Stimulated activated CD8-positive, alpha-beta memory T cell treated with anti-CD3 and anti-CD28 coated beads, Interleukin-15, amount 100 ng/mL, for 48 hours (primary cell): ENCODE measurements at regions not wholly inside any gene's neighbourhood (a gene's known extent, or its start where the extent isn't known, plus 50 kb on each side); places are given as distances from the start of the nearest gene placed in this dataset.

Experiments used
- DNase-seq, 2 donors: peaks; one replicate each; pipeline ENCODE4 v3.0.0-alpha.2; 2020; ENCODE audit warnings: low read depth in 2 of 2

DNA sequence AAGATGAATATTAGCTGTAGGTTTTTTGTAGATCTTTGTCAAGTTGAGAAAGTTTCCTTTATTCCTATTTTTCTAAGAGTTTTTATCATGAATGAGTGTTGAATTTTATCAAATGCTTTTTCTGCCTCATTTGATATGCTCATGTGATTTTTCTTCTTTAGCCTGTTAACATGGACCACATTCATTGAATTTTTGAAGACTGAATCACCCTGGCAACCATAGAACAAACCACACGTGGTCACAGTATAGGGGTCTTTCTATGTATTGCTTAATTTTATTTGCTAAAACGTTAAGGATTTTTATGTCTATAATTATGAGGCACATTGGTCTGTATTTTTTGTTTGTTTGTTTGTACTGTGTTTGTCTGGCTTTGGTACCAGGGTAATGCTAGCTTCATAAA is 201.7 kb upstream of the CWC22 start:
- no peak for DNase-seq

DNA sequence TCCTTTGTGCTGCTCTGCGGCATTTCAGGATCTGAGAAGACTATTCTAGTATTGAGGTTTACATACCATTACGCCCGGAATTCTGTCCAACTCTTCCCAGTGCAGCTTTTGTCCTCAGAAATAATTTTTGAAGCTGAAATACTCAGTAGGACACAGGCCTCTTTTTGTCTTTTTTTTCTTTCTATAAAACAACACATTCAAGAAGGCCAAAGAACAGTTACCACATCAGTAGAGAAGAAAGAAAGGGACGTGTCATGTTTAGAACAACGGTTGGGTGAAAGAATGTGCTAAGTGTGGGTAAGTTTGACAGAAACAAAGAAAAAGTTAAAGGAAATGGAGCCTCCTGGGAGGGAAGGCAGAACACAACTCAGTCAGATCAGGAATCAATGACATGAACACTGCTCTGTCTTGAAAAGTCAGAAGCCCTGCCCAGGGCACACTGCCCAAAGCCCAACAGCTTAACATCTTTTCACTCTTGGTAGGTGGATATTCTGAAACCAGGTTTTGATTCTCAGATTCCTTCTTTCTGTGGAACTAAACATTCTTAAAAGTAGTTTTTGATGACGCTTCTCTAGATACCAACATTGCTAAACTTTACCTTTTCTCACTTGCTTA is 198.6 kb upstream of the CWC22 start:
- DNase-seq = no peak

DNA sequence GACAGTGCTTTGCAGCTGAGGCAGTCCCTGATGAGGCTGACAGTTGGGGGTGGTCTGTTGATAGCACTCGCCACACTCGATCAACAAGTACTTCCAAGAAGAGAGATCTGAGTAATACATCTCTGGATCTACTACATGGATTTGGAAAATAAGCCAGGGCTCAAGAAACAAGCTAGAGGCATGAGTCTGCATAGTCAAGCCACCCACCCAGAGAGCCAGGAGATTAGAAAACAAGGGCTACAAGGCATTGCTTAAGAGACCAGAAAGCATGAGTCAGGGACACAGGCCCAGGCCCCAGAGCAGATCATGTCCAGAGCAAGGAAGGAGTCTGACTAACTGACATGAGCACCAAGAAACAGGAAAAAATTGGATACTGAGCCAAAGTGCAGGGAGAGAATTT is 196.9 kb upstream of the CWC22 start:
- DNase-seq = no peak

DNA sequence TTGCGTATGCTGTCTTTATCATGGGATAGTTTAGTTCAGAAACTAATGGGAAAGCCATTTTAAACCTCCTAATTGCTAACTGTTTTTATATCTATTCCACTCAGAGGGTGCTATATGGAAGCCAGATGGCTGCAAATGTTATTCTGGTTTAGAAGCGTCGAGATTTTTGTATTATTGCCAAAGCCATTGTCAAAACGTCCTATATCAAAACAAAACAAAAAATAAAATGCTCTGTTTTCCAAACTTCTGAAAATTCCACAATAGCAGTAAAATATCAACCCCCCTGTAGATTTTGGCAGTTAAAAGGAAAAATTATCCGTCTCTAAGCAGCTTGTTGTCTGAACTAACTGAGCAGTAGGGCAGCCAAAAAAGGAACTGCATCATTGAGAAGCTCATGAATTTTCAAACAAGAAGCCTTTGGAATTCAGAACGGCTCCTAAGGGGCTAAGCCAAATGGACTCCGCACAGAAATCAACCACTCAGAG is 195.4 kb upstream of the CWC22 start:
- DNase-seq = no peak

DNA sequence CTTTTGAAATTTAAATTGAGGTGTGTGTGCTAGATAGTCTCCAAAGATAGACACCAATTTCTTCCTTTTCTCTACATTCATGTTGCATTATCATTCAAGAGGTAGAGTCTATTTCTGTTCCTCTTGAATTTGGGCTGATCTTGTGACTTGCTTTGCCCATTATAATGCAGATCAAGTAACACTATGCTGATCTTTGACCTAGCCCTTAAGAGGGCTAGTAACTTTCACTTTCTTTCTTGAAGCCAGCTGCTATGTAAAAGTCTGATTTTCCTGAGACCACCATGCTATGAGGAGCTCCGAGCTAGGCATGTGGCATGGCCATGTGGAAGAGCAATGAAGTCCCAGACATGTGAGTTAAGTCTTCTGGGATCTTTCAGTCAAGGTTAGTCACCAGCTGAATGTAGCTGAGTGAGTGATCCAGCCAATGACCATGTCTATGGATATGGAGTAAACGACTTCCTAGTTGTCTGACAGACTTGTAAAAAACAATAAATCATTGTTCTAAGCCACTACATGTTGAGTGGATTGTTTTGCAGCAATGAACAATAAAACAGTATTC is 189.4 kb upstream of the CWC22 start:
- no peak for DNase-seq

DNA sequence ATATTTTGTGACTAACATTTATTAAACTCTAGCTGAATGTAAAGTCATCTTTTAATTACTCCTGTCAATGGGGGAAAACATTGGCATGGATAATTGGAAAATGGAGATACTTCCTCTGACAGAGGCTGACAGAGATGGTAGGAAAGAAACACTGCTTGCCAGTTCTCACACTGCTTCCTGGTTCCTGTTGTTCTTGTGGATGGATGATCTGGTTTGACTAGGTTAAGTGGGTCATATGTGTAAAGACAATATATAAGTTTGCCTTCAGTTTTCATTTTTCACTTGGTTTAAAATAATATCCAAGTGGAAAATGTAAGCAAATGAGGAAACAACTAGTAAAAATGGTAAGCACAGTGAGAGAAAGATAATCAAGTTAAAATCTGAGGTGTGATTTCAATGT is 188.8 kb upstream of the CWC22 start:
- DNase-seq = no peak

DNA sequence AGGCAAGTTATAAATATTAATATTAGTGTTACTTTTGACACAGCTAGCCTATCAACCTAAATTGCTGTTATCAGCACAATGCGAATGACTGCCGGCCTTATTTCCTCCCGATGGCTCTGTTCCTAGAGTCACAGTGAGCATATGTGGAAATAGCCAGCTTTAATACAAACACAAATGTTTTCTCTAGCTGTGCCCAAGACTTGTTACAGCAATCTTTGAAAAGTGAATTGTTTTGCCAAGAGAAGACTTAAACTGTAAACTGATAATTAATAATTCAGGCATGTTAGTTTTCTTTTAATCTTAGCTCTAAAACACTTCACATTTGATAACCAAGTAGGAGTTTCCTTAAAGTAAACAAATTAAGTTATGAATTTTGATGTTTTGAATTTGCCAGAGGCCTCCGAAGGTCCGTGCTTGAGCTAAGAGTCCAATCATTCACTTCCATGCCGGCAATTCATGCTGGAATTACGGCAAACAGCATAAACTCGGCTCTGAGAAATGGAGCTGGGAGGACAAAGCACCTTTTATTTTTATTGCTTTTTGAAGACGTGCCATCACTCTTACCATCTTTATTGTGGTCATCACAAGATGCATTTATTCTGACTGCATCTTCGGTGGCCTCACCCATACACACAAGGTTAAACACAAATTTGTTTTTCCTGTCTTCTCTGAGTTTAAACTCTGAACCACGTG is 184.5 kb upstream of the CWC22 start:
- no peak for DNase-seq

DNA sequence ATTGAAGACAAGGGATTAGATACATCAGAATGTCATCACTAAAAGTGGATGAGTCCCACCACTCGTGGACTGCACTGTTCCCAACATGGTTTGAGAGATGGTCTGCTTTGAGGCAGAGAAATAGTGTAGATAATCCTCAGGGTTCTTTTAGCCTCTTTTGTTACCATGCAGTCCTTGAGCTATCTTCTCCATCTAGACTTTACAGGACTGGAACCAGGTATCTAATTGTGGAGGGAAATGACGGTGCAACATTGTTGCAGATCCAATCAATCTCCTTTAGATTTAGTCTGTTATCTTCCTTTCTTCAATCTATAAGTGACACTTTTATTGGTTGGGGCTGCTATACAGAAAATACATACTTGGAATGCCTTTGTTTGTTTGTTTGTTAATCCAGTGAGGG is 183.8 kb upstream of the CWC22 start:
- no peak for DNase-seq

DNA sequence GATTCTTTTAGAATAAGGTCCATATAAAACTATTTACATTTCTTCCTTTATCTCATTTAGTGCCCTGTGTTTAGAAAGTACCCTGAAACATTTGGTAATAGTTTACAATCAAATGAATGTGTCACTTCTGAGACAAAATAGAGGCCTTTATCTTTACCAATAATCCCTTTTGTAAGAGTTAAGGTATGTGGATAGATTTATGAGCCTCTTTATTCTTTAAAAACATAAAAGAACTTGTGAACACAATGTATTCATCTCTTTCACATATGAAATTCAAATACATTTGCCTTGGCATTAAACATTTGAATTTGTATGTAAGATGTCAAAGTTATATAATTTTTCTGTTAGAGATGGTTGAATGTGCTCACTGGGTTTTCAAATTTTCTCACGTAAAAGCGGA is 180.5 kb upstream of the CWC22 start:
- DNase-seq = no peak

DNA sequence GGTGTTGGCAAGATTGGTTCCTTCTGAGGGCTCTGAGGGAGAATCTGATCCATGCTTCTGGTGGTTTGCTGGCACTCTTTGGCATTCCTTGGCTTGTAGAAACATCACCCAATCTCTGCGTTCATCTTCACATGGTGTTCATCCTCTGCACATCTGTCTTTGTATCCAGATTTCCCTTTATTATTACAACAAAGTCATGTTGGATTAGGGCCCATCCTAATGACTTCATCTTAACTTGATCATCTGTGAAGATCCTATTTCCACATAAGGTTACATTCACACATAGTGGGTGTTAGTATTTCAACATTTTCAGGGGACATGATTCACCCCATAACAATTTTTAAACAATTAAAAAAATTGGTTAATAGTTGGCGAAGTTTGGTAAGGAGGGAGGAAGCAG is 177.4 kb upstream of the CWC22 start:
- no peak for DNase-seq

DNA sequence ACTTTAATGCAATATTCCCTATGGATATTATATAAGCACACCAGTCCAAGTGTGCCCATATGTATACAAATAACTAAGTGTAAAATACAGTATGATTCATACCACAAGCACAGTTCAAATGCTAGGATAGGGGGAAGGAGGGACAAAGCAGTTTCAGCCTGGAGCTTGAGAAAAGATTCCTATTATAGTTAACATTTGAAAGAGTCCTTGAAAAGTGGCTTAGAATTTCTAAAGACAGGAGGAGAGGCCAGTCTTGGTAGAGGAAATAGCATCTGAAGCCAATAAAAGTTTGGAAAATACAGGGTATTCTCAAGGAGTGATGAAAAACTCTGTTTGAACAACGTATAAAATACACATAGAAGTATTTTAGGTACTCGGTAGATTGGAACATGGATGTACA is 173.4 kb upstream of the CWC22 start:
- no peak for DNase-seq

DNA sequence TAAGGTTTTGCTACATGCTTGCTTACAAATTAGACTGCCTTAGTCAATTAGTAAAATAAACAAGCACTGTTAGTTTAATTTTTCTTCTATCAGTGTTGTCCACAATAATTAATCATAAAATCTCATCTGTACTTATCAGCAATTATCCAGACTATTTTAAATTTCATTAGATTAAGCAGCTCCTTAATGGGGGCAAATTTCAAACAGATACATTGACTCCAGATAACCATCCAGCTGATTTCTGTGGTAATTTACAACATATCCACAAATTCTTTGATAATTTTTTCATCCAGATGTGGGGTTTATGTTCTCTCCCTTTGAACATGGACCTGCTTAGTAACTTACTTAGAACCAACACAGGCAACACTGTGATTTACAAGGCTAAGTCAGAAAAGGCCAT is 170.4 kb upstream of the CWC22 start:
- DNase-seq = no peak

DNA sequence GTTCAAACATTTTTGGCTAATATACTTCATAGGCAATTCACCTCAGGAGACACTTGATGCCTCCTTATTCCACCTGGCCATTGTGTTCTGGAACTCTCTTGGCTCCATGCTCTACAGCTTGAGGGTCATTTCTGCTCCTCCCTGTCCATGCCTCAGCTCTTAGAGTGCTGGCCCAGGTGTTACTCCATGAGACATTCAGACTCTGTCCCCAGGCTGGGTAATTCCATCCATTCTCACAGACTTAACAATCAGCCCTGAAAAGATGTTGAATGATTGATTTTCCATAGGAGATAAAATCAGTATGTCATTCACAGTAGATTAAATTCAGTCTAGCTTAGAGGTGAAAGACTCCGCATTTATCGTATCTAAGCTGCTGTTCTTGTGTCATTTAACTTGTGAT is 168.6 kb upstream of the CWC22 start:
- no peak for DNase-seq

DNA sequence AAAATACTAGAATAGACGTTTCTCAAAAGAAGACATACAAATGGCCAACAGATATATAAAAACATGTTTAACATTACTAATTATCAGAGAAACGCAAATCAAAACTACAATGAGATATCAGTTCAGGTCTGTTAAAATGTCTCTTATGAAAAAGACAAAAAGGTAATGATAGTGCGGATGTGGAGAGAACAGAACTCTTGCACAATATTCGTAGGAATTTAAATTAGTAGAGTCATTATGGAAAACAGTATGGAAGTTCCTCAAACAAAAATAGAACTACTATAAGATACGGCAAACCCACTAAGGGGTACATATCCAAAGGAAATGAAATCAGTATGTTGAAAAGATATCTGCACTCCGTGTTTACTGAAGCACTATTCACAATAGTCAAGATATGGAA is 167.5 kb upstream of the CWC22 start:
- DNase-seq = no peak

DNA sequence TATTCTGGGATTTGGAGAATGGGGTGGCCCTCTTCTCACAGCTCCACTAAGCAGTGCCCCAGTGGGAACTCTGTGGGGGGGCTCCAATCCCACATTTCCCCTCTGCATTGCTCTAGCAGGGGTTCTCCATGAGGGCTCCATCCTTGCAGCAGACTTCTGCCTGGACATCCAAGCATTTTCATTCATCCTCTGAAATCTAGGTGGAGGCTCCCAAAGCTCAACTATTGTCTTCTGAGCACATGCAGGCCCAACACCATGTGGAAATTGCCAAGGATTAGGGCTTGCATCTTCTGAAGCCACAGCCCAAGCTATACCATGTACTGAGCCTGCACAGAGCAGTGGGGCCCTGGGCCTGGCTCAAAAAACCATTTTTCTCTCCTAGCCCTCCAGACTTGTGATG is 162.4 kb upstream of the CWC22 start:
- DNase-seq = no peak

DNA sequence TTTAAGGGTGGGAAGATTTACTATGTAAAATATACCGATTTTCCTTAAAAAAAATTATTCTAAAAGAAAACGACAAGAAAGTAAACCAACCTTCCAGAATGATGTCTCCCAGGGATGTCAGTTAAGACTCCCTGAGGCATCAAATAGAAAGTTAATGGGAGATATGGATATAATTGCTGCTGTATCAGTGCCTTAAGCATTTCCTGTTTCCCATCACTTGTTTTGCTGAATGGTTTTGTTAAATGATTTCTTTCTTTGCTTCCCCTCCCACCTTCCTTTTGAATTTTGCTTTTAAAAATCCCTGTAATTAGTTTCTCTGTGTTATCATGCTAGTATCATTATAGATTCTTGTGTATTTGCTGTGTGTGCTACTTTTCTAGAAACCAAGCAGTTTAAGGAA is 154.3 kb upstream of the CWC22 start:
- no peak for DNase-seq

DNA sequence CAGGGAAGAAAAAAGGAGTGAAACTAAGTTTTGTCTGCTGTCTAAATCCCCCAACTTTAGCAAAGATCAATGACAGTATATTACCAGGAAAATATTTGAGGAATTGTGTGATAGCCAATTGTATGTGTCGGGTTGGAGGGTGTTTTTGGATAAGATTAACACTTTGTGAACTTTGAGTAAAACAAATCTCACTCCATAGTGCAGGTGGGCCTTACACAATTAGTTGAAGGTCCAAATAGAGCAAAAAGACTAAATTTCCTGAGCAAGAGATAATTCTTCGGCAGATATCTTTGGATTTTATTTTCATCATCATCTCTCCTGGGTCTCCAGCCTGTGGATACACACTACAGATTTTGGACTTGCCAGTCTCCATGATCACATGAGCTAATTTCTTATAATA is 152.8 kb upstream of the CWC22 start:
- DNase-seq = no peak

DNA sequence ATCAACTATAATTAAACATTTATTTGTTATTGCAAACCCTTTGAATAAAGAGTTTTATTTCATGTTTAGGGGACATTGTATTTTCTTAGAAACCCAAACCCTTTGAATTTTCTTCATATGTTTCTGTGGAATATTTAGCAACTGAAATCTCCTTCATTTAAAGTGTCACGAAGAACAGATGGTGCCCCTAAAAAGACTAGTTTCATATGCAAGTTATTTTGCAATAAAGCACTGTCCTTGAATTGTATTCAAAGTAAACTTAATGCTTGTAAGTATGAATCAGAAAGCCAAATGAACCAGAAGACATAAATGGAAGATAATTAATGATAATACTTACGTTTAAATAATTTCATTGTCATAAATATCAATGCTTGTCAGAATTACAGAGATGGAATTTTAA is 151.9 kb upstream of the CWC22 start:
- DNase-seq = no peak

DNA sequence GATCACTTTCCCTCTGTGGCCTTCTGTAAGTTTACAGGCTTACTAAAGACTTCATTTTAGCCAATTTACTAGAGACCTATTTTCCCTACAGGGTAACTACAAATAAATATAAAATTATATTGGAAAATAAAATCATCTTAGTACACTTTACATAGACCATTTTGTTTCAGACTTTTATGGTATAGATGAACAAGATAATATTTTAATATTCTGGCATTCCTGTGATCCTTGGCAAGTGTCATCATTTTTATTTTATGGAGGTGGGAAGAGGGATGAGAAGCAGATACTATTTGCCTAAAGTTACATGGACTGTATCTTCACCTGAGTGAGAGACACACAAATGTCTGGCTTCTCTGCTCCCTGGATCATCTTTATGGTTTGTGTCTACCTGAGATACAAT is 149.6 kb upstream of the CWC22 start:
- no peak for DNase-seq

DNA sequence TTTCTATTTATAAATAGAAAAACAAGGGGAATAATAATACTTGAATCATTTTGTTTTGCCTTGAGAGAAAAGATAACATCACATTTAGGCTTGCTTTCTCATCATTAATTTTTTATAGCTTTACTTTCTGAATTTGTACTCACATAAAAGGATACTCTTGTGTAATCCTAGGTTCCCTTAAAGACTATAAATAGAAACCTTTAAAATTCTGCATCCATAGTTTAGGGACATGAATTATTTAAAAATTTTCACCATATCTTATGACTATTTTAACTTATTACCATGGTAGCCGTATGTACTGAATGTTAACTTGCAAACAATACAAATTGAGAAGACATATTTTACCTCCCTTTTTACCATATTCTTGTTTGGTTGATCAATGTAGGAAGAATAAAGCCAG is 143.5 kb upstream of the CWC22 start:
- DNase-seq = no peak

DNA sequence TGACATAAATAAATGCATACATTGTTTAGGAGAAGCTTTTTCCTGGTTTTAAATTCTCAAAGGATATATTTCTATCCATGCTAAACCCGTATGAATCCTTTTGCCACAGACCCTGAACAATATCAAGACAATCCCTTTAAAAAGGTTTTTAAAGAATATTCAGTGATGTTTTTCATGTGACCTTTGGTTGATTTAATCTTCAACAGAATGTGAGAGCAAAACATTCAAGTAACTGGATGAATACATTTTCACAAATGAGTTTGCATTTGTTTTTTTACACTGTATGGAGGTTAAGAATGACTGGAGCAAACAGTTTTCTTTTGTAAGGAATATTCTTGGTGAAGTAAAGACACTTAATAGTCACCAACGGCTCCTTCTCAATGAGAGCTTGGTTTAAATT is 139.4 kb upstream of the CWC22 start:
- no peak for DNase-seq

DNA sequence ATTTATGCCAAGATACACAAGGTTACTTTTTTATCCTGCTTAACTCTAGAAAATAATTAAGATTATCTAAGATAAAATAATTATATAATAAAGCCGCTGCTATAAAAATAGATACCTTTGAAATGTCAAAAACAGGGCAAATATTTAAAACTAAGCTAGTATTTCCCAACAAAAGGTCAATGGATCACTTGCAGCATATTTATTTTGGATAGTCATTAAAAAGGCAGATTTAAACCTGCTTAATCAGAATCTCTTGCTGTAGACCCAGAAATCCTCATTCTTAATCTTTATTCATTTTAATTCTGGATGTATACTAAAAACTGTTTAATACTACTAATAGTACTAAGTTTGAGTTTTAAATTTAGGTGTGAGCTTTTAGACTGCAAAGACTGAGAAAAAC is 139.0 kb upstream of the CWC22 start:
- DNase-seq = no peak

DNA sequence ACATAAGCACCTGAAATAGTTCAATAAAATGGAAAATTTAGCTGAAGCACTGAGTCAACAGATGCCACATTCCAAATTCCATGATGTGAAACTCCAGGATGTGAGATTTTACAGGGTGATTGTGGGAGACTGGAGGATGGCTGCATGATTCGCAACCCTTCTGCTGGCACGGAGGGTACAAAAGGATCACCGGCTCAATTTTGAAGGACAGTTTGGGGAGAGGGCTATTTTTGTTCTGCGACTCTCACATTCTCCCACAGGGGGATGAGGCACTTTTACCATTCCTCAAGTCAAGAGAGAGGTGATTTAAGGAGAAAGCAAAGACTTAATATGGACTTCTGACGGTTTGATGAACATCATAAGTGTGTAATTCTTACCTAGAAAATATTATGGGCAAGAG is 138.1 kb upstream of the CWC22 start:
- no peak for DNase-seq

DNA sequence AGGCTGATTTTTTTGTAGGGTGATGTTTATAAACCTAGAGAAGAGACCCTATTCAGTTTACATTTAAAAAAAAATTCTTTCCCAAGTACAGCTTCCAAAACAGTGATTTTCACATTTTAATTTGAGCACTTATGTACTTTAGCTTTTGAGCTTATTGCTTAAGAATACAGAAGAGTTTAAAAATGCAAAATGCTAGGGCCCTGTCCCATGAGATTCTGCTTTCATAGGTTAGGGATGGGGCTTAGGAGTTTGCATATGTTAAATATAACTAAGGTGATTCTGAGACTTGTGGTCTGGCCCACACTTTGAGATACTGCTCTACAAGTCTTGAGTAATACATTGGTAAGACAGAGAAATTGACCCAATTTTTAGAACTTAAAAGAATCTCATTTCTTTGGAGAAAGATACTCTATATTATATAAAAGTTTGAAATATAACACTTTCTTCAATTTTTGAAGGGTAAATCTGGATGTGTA is 137.3 kb upstream of the CWC22 start:
- DNase-seq = no peak
